ENCODE measurements at regions not wholly inside any gene's neighbourhood (a gene's known extent, or its start where the extent isn't known, plus 50 kb on each side); places are given as distances from the start of the nearest gene placed in this dataset.

- H3K27me3 ChIP-seq (ENCODE audit: insufficient read depth, low read length): no peaks in the 10 kb centered on the region
- peaks cover 2% of the 10 kb centered on the region; the same call in 1 of the 2 replicates for H3K9me3 ChIP-seq (ENCODE audit: low read length)
- no peak overlapping the region for H3K4me3 ChIP-seq (ENCODE audit: low read depth, low read length, poor library complexity, severe bottlenecking)
- no peak overlapping the region for H3K4me2 ChIP-seq (ENCODE audit: low read length)
- no peaks in the 10 kb centered on the region for H4K20me1 ChIP-seq (ENCODE audit: insufficient read depth, low read length)
- H3K36me3 ChIP-seq (ENCODE audit: insufficient read depth, low read length): no peaks in the 10 kb centered on the region
- H3K9me2 ChIP-seq (ENCODE audit: low read depth, low read length): no peaks in the 10 kb centered on the region
- TF ChIP-seq EZH2 (IDR thresholded peaks at IDR 0.05; ENCODE audit: borderline replicate concordance, low read length): no peak
- no peak for TF ChIP-seq CTCF (IDR thresholded peaks at IDR 0.05; ENCODE audit: low read length)
- no peak overlapping the region for H3K27ac ChIP-seq (ENCODE audit: low read depth, low read length, poor library complexity, severe bottlenecking)
- H2AFZ ChIP-seq (ENCODE audit: low read length): no peak overlapping the region
- H3K79me2 ChIP-seq (ENCODE audit: insufficient read depth, low read length): no peaks in the 10 kb centered on the region
- H3K4me1 ChIP-seq (ENCODE audit: insufficient read depth, low read length, severe bottlenecking): no peaks in the 10 kb centered on the region
- no peak overlapping the region for H3K9ac ChIP-seq (ENCODE audit: low read length)
- no peaks in the 10 kb centered on the region for H3F3A ChIP-seq (ENCODE audit: insufficient read depth, low read length)
These were observed 209.3 kb downstream of the AKAIN1 start for GRCh38 chr18:4987452-4988405.

- Histone ChIP-seq H3K27me3 (ENCODE audit: insufficient read depth, low read length) (no peaks in the 10 kb centered on the region), H3K4me3 (ENCODE audit: low read depth, low read length, poor library complexity, severe bottlenecking) (no peak overlapping the region), H3K4me2 (ENCODE audit: low read length) (no peak overlapping the region), H3K79me2 (ENCODE audit: insufficient read depth, low read length) (no peaks in the 10 kb centered on the region), H3K9ac (ENCODE audit: low read length) (no peak overlapping the region), H3K9me2 (ENCODE audit: low read depth, low read length) (no peaks in the 10 kb centered on the region), H2AFZ (ENCODE audit: low read length) (no peak overlapping the region), H3K9me3 (ENCODE audit: low read length) (no peaks in the 10 kb centered on the region), H3K4me1 (ENCODE audit: insufficient read depth, low read length, severe bottlenecking) (no peaks in the 10 kb centered on the region), H3K27ac (ENCODE audit: low read depth, low read length, poor library complexity, severe bottlenecking) (no peak overlapping the region), H4K20me1 (ENCODE audit: insufficient read depth, low read length) (no peaks in the 10 kb centered on the region), H3K36me3 (ENCODE audit: insufficient read depth, low read length) (no peaks in the 10 kb centered on the region), H3F3A (ENCODE audit: insufficient read depth, low read length) (no peaks in the 10 kb centered on the region)
- TF ChIP-seq EZH2 (IDR thresholded peaks at IDR 0.05; ENCODE audit: borderline replicate concordance, low read length) (no peak), CTCF (IDR thresholded peaks at IDR 0.05; ENCODE audit: low read length) (no peak)
These were observed 210.4 kb downstream of the AKAIN1 start for GRCh38 chr18:4986677-4987076.

- Histone ChIP-seq H3K36me3 (ENCODE audit: insufficient read depth, low read length) (no peaks in the 10 kb centered on the region), H4K20me1 (ENCODE audit: insufficient read depth, low read length) (no peaks in the 10 kb centered on the region), H3K79me2 (ENCODE audit: insufficient read depth, low read length) (no peaks in the 10 kb centered on the region)
These were observed 211.0 kb downstream of the AKAIN1 start for GRCh38 chr18:4986066-4986465.

More at GRCh38 chr18:4986066-4986465, 211.0 kb downstream of the AKAIN1 start:
- Histone ChIP-seq H3K4me2 (ENCODE audit: low read length) (no peak overlapping the region), H3K9me2 (ENCODE audit: low read depth, low read length) (no peaks in the 10 kb centered on the region), H3K27ac (ENCODE audit: low read depth, low read length, poor library complexity, severe bottlenecking) (no peak overlapping the region), H3K4me1 (ENCODE audit: insufficient read depth, low read length, severe bottlenecking) (no peaks in the 10 kb centered on the region), H3K4me3 (ENCODE audit: low read depth, low read length, poor library complexity, severe bottlenecking) (no peak overlapping the region), H3K27me3 (ENCODE audit: insufficient read depth, low read length) (no peaks in the 10 kb centered on the region), H2AFZ (ENCODE audit: low read length) (no peak overlapping the region), H3K9me3 (ENCODE audit: low read length) (no peaks in the 10 kb centered on the region), H3K9ac (ENCODE audit: low read length) (no peak overlapping the region), H3F3A (ENCODE audit: insufficient read depth, low read length) (no peaks in the 10 kb centered on the region)
- no peak for TF ChIP-seq EZH2 (IDR thresholded peaks at IDR 0.05; ENCODE audit: borderline replicate concordance, low read length)
- no peak for TF ChIP-seq CTCF (IDR thresholded peaks at IDR 0.05; ENCODE audit: low read length)
